ENCODE measurements at regions not wholly inside any gene's neighbourhood (a gene's known extent, or its start where the extent isn't known, plus 50 kb on each side); places are given as distances from the start of the nearest gene placed in this dataset.

GRCh38 chr2:41937921-41938708 lies 109.7 kb upstream of the PKDCC start (continued):
- TF ChIP-seq CUX1 (IDR thresholded peaks at IDR 0.05; ENCODE audit: insufficient replicate concordance, low read depth, low read length) (no peak), STAT3 (IDR thresholded peaks at IDR 0.05; ENCODE audit: low read depth, low read length) (no peak), RB1 (IDR thresholded peaks at IDR 0.05; ENCODE audit: borderline replicate concordance) (no peak), HSF1 (IDR thresholded peaks at IDR 0.05; ENCODE audit: low read depth, low read length) (no peak)

All from GM12878 (cell line).